ENCODE measurements at regions not wholly inside any gene's neighbourhood (a gene's known extent, or its start where the extent isn't known, plus 50 kb on each side); places are given as distances from the start of the nearest gene placed in this dataset.

- TF ChIP-seq ZNF707 (tag by site-specific recombination; IDR thresholded peaks at IDR 0.05) (no peak), REPIN1 (tag by site-specific recombination; IDR thresholded peaks at IDR 0.05; ENCODE audit: low read depth) (no peak)
- TF ChIP-seq, protein P1, sequence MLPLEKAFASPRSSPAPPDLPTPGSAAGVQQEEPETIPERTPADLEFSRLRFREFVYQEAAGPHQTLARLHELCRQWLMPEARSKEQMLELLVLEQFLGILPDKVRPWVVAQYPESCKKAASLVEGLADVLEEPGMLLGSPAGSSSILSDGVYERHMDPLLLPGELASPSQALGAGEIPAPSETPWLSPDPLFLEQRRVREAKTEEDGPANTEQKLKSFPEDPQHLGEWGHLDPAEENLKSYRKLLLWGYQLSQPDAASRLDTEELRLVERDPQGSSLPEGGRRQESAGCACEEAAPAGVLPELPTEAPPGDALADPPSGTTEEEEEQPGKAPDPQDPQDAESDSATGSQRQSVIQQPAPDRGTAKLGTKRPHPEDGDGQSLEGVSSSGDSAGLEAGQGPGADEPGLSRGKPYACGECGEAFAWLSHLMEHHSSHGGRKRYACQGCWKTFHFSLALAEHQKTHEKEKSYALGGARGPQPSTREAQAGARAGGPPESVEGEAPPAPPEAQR (tag by site-specific recombination; IDR thresholded peaks at IDR 0.05): no peak
Measured at GRCh38 chr2:52532956-52533355, 1234.6 kb upstream of the CHAC2 start (continued).

DNA sequence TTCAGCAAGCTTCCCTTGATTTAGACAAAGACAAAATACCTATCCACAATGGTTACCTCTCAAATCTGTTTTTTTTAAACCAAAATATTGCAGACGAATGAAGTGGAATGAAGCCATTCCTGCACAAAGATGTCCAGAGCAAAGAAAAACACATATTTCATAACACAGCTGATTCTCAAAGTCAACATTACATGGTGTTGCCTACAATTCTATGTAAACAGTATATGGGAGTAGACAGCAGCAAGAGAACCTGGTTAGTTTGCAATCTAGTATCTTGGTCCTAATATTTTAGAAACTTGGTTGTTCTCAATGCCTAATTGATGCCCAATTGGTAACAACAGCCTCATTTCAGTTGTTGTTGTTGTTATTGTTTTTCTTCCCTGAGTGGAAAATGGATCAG lies 1240.9 kb upstream of the CHAC2 start:
- no peaks in the 10 kb centered on the region for H3K36me3 ChIP-seq (ENCODE audit: control insufficient read depth in 2 of 2, insufficient read depth in 1 of 2, low read length in 2 of 2)
- CTCF ChIA-PET: no interaction called here
- no peak overlapping the region for H3K4me3 ChIP-seq (ENCODE audit: low read depth, low read length)
- TF ChIP-seq ZNF148 (tag by site-specific recombination; IDR thresholded peaks at IDR 0.05; ENCODE audit: borderline replicate concordance) (no peak), MZF1 (tag by site-specific recombination; IDR thresholded peaks at IDR 0.05; ENCODE audit: borderline replicate concordance) (no peak), PRDM1 (tag by site-specific recombination; IDR thresholded peaks at IDR 0.05) (no peak), ZNF211 (tag by site-specific recombination; IDR thresholded peaks at IDR 0.05; ENCODE audit: low read depth) (no peak), ZNF645 (tag by site-specific recombination; IDR thresholded peaks at IDR 0.05) (no peak), EGR2 (tag by site-specific recombination; IDR thresholded peaks at IDR 0.05; ENCODE audit: low read depth) (no peak), ZNF354C (tag by site-specific recombination; IDR thresholded peaks at IDR 0.05; ENCODE audit: borderline replicate concordance, low read depth) (no peak), ZNF112 (tag by site-specific recombination; IDR thresholded peaks at IDR 0.05) (no peak), ZBTB10 (tag by site-specific recombination; IDR thresholded peaks at IDR 0.05) (no peak), ZNF157 (tag by site-specific recombination; IDR thresholded peaks at IDR 0.05) (no peak), PBX3 (CRISPR knock-in tag; IDR thresholded peaks at IDR 0.05) (no peak), ZNF561 (tag by site-specific recombination; IDR thresholded peaks at IDR 0.05; ENCODE audit: borderline replicate concordance) (no peak), ZNF311 (tag by site-specific recombination; IDR thresholded peaks at IDR 0.05; ENCODE audit: borderline replicate concordance) (no peak), OSR2 (tag by site-specific recombination; IDR thresholded peaks at IDR 0.05) (no peak)
- TF ChIP-seq, protein P2, sequence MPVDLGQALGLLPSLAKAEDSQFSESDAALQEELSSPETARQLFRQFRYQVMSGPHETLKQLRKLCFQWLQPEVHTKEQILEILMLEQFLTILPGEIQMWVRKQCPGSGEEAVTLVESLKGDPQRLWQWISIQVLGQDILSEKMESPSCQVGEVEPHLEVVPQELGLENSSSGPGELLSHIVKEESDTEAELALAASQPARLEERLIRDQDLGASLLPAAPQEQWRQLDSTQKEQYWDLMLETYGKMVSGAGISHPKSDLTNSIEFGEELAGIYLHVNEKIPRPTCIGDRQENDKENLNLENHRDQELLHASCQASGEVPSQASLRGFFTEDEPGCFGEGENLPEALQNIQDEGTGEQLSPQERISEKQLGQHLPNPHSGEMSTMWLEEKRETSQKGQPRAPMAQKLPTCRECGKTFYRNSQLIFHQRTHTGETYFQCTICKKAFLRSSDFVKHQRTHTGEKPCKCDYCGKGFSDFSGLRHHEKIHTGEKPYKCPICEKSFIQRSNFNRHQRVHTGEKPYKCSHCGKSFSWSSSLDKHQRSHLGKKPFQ (tag by site-specific recombination; IDR thresholded peaks at IDR 0.05): no peak
- no peak overlapping the region for H3K27ac ChIP-seq (ENCODE audit: extremely low read depth, low read depth, low read length)
- no peaks in the 10 kb centered on the region for H3K9me3 ChIP-seq (ENCODE audit: control insufficient read depth, insufficient read depth, low read depth, low read length)
- H3K4me1 ChIP-seq (ENCODE audit: control insufficient read depth, insufficient read depth, low read length): no peaks in the 10 kb centered on the region
- POLR2A ChIA-PET: no interaction called here
